ENCODE measurements at regions not wholly inside any gene's neighbourhood (a gene's known extent, or its start where the extent isn't known, plus 50 kb on each side); places are given as distances from the start of the nearest gene placed in this dataset.

DNA sequence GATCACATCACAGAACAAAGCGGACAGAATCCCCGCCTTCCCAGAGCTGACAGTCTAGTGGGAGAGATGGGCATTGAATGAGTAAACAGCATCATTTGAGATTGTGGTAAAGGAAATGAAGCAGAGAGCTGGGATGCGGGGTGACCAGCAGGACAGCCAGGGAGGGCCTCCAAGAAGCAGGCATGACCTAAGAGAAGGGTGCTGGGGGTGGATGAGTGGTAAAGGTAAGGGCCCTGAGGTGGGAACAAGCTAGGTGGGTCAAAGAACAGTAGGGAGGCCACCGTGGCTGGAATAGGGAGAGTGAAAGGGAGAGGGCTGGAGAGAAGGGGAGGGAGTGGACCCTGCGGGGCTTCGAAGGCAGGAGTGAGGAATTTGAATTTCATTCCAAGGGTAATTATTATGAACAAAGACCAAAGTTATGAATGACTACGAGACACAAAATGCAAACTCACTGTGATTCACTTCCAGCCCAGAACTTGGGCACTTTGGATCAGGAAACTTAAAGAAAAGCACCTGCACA, 61.4 kb downstream of the CEBPB start:
- ATAC-seq (no peak), DNase-seq (ENCODE audit: low spot score) (no peak)
- Mint-ChIP-seq H3K4me1 (peaks cover 10% of the 10 kb centered on the region), H3K27me3 (ENCODE audit: low read depth) (no peaks in the 10 kb centered on the region), H3K9me3 (no peaks in the 10 kb centered on the region), H3K36me3 (no peaks in the 10 kb centered on the region), H3K4me3 (no peak overlapping the region), H3K27ac (no peak overlapping the region)
- TF ChIP-seq, protein P1, sequence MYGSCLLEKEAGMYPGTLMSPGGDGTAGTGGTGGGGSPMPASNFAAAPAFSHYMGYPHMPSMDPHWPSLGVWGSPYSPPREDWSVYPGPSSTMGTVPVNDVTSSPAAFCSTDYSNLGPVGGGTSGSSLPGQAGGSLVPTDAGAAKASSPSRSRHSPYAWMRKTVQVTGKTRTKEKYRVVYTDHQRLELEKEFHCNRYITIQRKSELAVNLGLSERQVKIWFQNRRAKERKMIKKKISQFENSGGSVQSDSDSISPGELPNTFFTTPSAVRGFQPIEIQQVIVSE (CRISPR knock-in tag; IDR thresholded peaks at IDR 0.05; ENCODE audit: borderline replicate concordance), result no peak
- TF ChIP-seq, protein P2, sequence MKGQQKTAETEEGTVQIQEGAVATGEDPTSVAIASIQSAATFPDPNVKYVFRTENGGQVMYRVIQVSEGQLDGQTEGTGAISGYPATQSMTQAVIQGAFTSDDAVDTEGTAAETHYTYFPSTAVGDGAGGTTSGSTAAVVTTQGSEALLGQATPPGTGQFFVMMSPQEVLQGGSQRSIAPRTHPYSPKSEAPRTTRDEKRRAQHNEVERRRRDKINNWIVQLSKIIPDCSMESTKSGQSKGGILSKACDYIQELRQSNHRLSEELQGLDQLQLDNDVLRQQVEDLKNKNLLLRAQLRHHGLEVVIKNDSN (CRISPR knock-in tag; IDR thresholded peaks at IDR 0.05), result no peak
- TF ChIP-seq ZNF671 (CRISPR knock-in tag; IDR thresholded peaks at IDR 0.05) (no peak), SMAD3 (CRISPR knock-in tag; IDR thresholded peaks at IDR 0.05; ENCODE audit: borderline replicate concordance) (no peak)
- TF ChIP-seq, protein P3, sequence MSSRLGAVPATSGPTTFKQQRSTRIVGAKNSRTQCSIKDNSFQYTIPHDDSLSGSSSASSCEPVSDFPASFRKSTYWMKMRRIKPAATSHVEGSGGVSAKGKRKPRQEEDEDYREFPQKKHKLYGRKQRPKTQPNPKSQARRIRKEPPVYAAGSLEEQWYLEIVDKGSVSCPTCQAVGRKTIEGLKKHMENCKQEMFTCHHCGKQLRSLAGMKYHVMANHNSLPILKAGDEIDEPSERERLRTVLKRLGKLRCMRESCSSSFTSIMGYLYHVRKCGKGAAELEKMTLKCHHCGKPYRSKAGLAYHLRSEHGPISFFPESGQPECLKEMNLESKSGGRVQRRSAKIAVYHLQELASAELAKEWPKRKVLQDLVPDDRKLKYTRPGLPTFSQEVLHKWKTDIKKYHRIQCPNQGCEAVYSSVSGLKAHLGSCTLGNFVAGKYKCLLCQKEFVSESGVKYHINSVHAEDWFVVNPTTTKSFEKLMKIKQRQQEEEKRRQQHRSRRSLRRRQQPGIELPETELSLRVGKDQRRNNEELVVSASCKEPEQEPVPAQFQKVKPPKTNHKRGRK (CRISPR knock-in tag; IDR thresholded peaks at IDR 0.05; ENCODE audit: borderline replicate concordance), result no peak
- TF ChIP-seq, protein P4, sequence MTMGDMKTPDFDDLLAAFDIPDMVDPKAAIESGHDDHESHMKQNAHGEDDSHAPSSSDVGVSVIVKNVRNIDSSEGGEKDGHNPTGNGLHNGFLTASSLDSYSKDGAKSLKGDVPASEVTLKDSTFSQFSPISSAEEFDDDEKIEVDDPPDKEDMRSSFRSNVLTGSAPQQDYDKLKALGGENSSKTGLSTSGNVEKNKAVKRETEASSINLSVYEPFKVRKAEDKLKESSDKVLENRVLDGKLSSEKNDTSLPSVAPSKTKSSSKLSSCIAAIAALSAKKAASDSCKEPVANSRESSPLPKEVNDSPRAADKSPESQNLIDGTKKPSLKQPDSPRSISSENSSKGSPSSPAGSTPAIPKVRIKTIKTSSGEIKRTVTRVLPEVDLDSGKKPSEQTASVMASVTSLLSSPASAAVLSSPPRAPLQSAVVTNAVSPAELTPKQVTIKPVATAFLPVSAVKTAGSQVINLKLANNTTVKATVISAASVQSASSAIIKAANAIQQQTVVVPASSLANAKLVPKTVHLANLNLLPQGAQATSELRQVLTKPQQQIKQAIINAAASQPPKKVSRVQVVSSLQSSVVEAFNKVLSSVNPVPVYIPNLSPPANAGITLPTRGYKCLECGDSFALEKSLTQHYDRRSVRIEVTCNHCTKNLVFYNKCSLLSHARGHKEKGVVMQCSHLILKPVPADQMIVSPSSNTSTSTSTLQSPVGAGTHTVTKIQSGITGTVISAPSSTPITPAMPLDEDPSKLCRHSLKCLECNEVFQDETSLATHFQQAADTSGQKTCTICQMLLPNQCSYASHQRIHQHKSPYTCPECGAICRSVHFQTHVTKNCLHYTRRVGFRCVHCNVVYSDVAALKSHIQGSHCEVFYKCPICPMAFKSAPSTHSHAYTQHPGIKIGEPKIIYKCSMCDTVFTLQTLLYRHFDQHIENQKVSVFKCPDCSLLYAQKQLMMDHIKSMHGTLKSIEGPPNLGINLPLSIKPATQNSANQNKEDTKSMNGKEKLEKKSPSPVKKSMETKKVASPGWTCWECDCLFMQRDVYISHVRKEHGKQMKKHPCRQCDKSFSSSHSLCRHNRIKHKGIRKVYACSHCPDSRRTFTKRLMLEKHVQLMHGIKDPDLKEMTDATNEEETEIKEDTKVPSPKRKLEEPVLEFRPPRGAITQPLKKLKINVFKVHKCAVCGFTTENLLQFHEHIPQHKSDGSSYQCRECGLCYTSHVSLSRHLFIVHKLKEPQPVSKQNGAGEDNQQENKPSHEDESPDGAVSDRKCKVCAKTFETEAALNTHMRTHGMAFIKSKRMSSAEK (CRISPR knock-in tag; IDR thresholded peaks at IDR 0.05; ENCODE audit: borderline replicate concordance), result no peak
- ChIA-PET CTCF (no interaction called here), POLR2A (no interaction called here)

DNA sequence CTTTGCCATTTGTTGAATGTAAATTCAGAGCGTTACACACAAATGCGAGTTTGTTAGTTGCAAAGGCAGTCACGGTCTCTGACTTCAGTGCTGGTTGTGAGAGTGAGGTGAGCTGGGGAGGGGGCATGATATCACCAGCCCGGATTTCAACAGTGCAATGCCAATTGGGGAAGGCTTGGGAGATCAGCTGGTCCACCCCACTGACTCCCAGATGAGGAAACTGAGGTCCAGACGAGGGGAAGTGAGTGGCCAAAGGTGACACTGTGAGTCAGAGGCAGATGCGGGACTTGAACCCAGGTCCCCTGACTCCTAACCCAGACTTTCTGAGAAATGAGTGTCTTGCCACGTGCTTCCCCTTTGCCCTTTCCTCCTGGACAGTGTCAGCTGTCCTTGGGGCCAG, 62.1 kb downstream of the CEBPB start:
- H3K27ac Mint-ChIP-seq, result no peak overlapping the region
- no peaks in the 10 kb centered on the region for H3K9me3 Mint-ChIP-seq
- ATAC-seq (no peak), DNase-seq (ENCODE audit: low spot score) (no peak)
- POLR2A ChIA-PET, result no interaction called here
- H3K4me1 Mint-ChIP-seq, result peaks cover 10% of the 10 kb centered on the region
- no peaks in the 10 kb centered on the region for H3K36me3 Mint-ChIP-seq
- TF ChIP-seq, protein P5, sequence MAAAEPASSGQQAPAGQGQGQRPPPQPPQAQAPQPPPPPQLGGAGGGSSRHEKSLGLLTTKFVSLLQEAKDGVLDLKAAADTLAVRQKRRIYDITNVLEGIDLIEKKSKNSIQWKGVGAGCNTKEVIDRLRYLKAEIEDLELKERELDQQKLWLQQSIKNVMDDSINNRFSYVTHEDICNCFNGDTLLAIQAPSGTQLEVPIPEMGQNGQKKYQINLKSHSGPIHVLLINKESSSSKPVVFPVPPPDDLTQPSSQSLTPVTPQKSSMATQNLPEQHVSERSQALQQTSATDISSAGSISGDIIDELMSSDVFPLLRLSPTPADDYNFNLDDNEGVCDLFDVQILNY (CRISPR knock-in tag; IDR thresholded peaks at IDR 0.05), result no peak
- no peak for TF ChIP-seq RELA (CRISPR knock-in tag; IDR thresholded peaks at IDR 0.05; ENCODE audit: borderline replicate concordance)
- H3K27me3 Mint-ChIP-seq (ENCODE audit: low read depth), result no peaks in the 10 kb centered on the region
- no peak overlapping the region for H3K4me3 Mint-ChIP-seq
- CTCF ChIA-PET, result no interaction called here

DNA sequence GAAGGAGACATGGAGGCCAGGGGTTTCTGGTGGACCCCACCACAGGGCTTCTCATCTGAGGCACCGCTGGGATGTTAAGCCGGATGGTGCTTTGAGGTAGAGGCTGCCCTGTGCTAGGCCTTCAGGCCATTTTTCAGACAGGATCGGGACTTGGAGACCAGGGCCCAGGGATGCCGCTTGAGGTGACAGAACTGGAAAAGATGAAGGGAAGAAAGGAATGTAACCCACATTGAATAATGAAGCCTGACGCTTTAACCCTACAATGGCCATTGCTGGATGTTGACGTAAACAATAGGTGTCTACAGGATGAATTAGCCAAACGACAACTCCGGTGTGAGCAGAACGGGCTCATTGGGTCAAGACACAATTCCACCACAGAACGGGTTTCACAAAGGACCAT, 62.5 kb downstream of the CEBPB start:
- no peak for ATAC-seq
- Mint-ChIP-seq H3K4me3 (no peak overlapping the region), H3K4me1 (peaks cover 10% of the 10 kb centered on the region)
- TF ChIP-seq, protein P6, sequence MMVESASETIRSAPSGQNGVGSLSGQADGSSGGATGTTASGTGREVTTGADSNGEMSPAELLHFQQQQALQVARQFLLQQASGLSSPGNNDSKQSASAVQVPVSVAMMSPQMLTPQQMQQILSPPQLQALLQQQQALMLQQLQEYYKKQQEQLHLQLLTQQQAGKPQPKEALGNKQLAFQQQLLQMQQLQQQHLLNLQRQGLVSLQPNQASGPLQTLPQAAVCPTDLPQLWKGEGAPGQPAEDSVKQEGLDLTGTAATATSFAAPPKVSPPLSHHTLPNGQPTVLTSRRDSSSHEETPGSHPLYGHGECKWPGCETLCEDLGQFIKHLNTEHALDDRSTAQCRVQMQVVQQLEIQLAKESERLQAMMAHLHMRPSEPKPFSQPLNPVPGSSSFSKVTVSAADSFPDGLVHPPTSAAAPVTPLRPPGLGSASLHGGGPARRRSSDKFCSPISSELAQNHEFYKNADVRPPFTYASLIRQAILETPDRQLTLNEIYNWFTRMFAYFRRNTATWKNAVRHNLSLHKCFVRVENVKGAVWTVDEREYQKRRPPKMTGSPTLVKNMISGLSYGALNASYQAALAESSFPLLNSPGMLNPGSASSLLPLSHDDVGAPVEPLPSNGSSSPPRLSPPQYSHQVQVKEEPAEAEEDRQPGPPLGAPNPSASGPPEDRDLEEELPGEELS (CRISPR knock-in tag; IDR thresholded peaks at IDR 0.05), result no peak
- TF ChIP-seq, protein P7, sequence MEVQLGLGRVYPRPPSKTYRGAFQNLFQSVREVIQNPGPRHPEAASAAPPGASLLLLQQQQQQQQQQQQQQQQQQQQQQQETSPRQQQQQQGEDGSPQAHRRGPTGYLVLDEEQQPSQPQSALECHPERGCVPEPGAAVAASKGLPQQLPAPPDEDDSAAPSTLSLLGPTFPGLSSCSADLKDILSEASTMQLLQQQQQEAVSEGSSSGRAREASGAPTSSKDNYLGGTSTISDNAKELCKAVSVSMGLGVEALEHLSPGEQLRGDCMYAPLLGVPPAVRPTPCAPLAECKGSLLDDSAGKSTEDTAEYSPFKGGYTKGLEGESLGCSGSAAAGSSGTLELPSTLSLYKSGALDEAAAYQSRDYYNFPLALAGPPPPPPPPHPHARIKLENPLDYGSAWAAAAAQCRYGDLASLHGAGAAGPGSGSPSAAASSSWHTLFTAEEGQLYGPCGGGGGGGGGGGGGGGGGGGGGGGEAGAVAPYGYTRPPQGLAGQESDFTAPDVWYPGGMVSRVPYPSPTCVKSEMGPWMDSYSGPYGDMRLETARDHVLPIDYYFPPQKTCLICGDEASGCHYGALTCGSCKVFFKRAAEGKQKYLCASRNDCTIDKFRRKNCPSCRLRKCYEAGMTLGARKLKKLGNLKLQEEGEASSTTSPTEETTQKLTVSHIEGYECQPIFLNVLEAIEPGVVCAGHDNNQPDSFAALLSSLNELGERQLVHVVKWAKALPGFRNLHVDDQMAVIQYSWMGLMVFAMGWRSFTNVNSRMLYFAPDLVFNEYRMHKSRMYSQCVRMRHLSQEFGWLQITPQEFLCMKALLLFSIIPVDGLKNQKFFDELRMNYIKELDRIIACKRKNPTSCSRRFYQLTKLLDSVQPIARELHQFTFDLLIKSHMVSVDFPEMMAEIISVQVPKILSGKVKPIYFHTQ (CRISPR knock-in tag; IDR thresholded peaks at IDR 0.05), result no peak
- TF ChIP-seq, protein P8, sequence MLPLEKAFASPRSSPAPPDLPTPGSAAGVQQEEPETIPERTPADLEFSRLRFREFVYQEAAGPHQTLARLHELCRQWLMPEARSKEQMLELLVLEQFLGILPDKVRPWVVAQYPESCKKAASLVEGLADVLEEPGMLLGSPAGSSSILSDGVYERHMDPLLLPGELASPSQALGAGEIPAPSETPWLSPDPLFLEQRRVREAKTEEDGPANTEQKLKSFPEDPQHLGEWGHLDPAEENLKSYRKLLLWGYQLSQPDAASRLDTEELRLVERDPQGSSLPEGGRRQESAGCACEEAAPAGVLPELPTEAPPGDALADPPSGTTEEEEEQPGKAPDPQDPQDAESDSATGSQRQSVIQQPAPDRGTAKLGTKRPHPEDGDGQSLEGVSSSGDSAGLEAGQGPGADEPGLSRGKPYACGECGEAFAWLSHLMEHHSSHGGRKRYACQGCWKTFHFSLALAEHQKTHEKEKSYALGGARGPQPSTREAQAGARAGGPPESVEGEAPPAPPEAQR (CRISPR knock-in tag; IDR thresholded peaks at IDR 0.05), result no peak
- TF ChIP-seq, protein P9, sequence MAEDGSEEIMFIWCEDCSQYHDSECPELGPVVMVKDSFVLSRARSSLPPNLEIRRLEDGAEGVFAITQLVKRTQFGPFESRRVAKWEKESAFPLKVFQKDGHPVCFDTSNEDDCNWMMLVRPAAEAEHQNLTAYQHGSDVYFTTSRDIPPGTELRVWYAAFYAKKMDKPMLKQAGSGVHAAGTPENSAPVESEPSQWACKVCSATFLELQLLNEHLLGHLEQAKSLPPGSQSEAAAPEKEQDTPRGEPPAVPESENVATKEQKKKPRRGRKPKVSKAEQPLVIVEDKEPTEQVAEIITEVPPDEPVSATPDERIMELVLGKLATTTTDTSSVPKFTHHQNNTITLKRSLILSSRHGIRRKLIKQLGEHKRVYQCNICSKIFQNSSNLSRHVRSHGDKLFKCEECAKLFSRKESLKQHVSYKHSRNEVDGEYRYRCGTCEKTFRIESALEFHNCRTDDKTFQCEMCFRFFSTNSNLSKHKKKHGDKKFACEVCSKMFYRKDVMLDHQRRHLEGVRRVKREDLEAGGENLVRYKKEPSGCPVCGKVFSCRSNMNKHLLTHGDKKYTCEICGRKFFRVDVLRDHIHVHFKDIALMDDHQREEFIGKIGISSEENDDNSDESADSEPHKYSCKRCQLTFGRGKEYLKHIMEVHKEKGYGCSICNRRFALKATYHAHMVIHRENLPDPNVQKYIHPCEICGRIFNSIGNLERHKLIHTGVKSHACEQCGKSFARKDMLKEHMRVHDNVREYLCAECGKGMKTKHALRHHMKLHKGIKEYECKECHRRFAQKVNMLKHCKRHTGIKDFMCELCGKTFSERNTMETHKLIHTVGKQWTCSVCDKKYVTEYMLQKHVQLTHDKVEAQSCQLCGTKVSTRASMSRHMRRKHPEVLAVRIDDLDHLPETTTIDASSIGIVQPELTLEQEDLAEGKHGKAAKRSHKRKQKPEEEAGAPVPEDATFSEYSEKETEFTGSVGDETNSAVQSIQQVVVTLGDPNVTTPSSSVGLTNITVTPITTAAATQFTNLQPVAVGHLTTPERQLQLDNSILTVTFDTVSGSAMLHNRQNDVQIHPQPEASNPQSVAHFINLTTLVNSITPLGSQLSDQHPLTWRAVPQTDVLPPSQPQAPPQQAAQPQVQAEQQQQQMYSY (CRISPR knock-in tag; IDR thresholded peaks at IDR 0.05), result no peak

More for the DNA sequence above, 62.5 kb downstream of the CEBPB start:
- H3K27me3 Mint-ChIP-seq (ENCODE audit: low read depth), result no peaks in the 10 kb centered on the region
- no peak overlapping the region for H3K27ac Mint-ChIP-seq
- CTCF ChIA-PET, result no interaction called here
- no peak for DNase-seq (ENCODE audit: low spot score)
- POLR2A ChIA-PET, result no interaction called here
- H3K9me3 Mint-ChIP-seq, result no peaks in the 10 kb centered on the region
- no peaks in the 10 kb centered on the region for H3K36me3 Mint-ChIP-seq

Data from WTC11 (cell line).